GM12864 (cell line): ENCODE measurements at regions not wholly inside any gene's neighbourhood (a gene's known extent, or its start where the extent isn't known, plus 50 kb on each side); places are given as distances from the start of the nearest gene placed in this dataset.

Experiments used
- DNase-seq: peaks from one replicate; pipeline ENCODE4 v3.0.0-alpha.2; 2011; ENCODE audit warnings: low read depth
- H3K4me3 ChIP-seq: 2 replicates; pipeline ENCODE4 v1.5.1; 2011; ENCODE audit warnings: mild to moderate bottlenecking, low read depth, low read length, control low read depth
- TF ChIP-seq, protein P1 (sequence below): IDR thresholded peaks from 2 replicates; pipeline ENCODE4 v1.5.1; 2011; ENCODE audit warnings: low read depth, mild to moderate bottlenecking, moderate library complexity, low read length, control low read depth, inconsistent platforms; ENCODE audit errors: missing control alignments

DNA sequence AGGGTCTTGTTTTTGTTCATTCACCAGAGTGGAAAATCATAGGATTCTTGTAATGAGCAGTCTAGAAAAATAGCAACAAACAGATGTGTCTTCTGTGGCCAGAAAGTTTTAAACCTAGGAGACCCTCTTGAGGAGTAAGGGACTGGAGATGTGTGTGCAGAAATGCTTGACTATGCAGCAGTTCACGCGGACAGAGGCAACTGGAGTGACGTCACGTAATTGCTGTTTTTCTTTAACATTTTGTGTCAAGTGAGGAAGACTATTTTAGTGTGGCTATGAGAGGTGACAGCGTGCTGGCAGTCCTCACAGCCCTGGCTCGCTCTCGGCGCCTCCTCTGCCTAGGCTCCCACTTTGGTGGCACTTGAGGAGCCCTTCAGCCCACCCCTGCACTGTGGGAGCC lies 163.1 kb upstream of the PTCH1 start:
- TF ChIP-seq, protein P1, sequence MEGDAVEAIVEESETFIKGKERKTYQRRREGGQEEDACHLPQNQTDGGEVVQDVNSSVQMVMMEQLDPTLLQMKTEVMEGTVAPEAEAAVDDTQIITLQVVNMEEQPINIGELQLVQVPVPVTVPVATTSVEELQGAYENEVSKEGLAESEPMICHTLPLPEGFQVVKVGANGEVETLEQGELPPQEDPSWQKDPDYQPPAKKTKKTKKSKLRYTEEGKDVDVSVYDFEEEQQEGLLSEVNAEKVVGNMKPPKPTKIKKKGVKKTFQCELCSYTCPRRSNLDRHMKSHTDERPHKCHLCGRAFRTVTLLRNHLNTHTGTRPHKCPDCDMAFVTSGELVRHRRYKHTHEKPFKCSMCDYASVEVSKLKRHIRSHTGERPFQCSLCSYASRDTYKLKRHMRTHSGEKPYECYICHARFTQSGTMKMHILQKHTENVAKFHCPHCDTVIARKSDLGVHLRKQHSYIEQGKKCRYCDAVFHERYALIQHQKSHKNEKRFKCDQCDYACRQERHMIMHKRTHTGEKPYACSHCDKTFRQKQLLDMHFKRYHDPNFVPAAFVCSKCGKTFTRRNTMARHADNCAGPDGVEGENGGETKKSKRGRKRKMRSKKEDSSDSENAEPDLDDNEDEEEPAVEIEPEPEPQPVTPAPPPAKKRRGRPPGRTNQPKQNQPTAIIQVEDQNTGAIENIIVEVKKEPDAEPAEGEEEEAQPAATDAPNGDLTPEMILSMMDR: no peak
- DNase-seq: no peak
- no peak overlapping the region for H3K4me3 ChIP-seq

DNA sequence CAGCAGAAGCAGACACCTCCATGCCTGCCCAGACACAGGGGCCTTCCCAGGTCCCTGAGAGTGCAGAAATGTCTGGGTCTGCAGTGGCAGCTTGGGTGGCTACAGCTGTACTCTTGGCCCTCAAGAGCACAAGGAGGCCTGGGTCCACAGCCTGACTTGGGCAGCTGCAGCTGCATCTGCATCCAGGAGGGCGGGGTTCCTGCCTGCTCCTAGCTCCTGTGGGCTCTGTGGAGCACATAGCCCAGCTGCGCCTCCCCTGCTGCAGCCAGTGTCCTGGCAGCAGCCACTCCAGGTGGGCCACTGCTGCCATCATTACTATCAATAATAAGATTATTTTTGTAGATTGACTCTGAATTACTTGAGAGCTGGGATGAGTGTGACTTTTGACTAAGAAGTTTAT lies 162.0 kb upstream of the PTCH1 start:
- no peak overlapping the region for H3K4me3 ChIP-seq
- TF ChIP-seq, protein P1: no peak
- no peak for DNase-seq

DNA sequence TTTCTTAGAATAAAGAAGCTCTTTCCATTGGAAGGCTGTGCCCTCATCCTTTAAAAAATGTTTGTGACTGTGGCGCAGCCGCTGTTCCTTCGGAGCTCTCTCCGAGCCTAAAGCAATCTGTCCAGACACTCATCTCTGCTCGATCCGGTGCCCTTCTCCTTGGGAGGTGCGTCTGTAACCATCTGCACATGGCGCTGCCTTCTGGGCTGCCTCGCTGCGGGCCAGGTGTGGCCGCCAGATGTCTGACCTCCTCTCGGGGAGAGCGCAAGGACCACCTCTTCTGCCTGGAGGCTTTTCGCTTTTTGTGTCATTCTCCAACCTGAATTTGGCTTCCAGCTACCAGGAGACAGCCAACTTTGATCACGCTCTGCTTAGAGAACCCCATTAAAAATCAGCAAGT lies 153.4 kb upstream of the PTCH1 start:
- TF ChIP-seq, protein P1: no peak
- no peak overlapping the region for H3K4me3 ChIP-seq
- no peak for DNase-seq

DNA sequence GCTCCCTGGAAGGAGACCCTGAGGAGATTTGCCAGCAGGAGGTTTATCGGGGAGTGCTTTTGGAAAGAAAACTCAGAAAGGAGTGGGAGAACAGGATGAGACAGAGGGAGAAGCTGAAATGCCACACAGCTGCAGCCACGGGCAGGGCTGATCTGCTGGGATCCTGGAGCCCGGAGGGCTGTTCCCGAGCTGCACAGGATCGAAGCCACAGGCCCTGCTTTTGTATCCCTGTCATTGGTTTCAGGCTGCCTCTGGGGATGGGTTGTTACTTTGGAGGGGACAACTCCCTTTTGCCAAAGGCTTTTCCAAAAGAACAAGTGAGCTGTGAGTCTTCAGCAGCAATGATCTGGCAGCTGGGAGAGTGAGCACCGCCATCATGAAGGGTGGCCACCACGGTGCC lies 152.5 kb upstream of the PTCH1 start:
- TF ChIP-seq, protein P1: no peak
- DNase-seq: no peak
- H3K4me3 ChIP-seq: no peak overlapping the region

DNA sequence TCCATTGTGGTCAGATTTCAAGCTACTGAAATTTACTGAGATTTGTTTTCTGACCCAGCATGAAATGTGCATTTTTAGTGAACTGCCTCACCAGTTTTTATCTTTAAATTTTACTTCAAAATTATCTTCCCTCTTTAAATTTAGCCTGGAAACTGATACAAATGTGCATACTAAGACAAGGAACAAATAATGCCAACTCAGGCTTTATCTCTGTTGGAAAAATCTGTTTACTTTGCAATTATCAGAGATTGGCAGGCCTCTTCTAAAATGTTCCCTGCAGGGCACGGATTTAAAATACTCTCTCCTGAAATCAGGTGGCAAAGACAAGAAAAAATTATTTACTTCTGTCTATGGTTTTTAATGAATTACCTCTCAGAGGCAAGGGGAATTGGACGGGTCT lies 151.0 kb upstream of the PTCH1 start:
- TF ChIP-seq, protein P1: no peak
- no peak overlapping the region for H3K4me3 ChIP-seq
- DNase-seq: no peak

DNA sequence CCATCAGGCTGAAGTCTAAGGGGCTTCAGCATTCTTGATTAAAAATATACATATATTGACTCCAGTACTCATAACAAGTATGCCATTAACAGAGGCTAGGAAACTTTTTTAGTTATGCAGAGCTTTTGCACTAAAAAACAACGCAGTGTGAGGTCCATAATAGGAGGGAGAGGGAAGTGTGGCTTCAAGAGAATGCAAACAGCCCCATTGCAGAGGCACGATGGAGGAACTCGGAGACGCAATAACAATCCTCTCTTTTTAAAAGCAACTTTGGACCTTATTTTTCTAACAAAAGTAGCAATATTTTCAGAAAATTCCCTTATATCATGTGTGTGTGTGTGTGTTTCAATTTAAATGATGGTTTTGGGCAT lies 150.0 kb upstream of the PTCH1 start:
- DNase-seq: no peak
- no peak overlapping the region for H3K4me3 ChIP-seq
- TF ChIP-seq, protein P1: no peak

DNA sequence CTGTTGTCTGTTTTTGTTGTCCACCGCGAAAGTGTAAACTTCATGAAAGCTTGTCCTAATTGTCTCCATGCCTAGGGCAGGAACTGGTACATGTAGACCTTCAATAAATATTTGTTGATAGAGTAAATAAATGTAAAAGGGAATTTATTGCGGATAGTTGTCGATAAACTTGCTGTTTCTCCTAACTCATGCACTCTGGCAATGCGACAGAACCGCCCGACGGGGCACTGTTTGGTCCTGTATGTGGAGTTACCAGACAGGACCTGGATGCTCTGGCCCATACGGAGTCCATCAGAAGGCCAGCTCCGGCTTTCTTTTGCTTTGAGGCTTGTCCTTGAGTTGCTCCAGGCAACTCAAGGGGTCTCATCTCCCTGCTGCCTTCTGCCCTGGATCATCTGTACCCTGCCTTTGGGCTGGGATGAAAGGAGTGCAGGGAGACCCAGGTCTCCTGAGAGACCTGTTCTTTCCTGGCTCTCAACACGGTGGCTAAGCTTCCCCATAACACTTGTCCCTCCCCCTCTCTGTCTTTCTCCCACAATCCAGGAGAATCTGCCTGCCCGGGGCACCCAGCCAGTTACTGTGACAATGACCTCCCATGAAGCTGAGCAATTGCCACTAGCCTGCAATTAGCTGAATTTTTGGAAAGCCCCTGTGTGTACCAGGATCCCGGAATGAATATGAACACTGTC lies 149.5 kb upstream of the PTCH1 start:
- H3K4me3 ChIP-seq: no peak overlapping the region
- DNase-seq: no peak
- TF ChIP-seq, protein P1: no peak
